H1 (cell line): ENCODE measurements at regions not wholly inside any gene's neighbourhood (a gene's known extent, or its start where the extent isn't known, plus 50 kb on each side); places are given as distances from the start of the nearest gene placed in this dataset.
A peak's percentile ranks its signal among the peaks of the same experiment; 100 is the strongest.

Experiments
- BRCA1 ChIP-seq: IDR thresholded peaks from 2 replicates; pipeline ENCODE4 v1.6.1; 2012; ENCODE audit warnings: low read depth, low read length, improper control_type of control experiment
- CREB1 ChIP-seq: IDR thresholded peaks from 2 replicates; pipeline ENCODE4 v1.6.1; 2012; ENCODE audit warnings: inconsistent platforms
- CTCF ChIP-seq, 3 experiments: IDR thresholded peaks; 1 replicate in 2 of 3; 2 replicates in 1 of 3; pipeline versions ENCODE4 v1.5.1 to v1.6.1; 2011; ENCODE audit warnings: low read length in 3 of 3, mild to moderate bottlenecking in 3 of 3, inconsistent platforms in 2 of 3, low read depth in 1 of 3, moderate library complexity in 1 of 3; ENCODE audit not compliant: insufficient read depth in 1 of 3; ENCODE audit errors: control extremely low read depth in 1 of 3
- NANOG ChIP-seq: IDR thresholded peaks from 2 replicates; pipeline ENCODE4 v1.6.1; 2011; ENCODE audit warnings: low read length, low read depth, mild to moderate bottlenecking, inconsistent platforms; ENCODE audit not compliant: insufficient read depth, poor library complexity, severe bottlenecking
- NRF1 ChIP-seq: IDR thresholded peaks from 2 replicates; pipeline ENCODE4 v1.6.1; 2011; ENCODE audit warnings: mild to moderate bottlenecking, low read depth, low read length, improper control_type of control experiment
- POLR2A ChIP-seq, 2 experiments: IDR thresholded peaks; 1 replicate in 1 of 2; 2 replicates in 1 of 2; pipeline ENCODE4 v1.6.1; 2011; ENCODE audit warnings: low read depth in 2 of 2, low read length in 2 of 2, mild to moderate bottlenecking in 2 of 2; ENCODE audit errors: control extremely low read depth in 1 of 2
- SIX5 ChIP-seq: IDR thresholded peaks from 2 replicates; pipeline ENCODE4 v1.6.1; 2011; ENCODE audit warnings: mild to moderate bottlenecking, low read depth, low read length
- YY1 ChIP-seq: IDR thresholded peaks from 2 replicates; pipeline ENCODE4 v1.6.1; 2011; ENCODE audit warnings: low read depth, mild to moderate bottlenecking, low read length
- ZNF274 ChIP-seq: IDR thresholded peaks from 2 replicates; pipeline ENCODE4 v1.7.0; 2012; ENCODE audit warnings: low read length, borderline replicate concordance; ENCODE audit errors: extremely low read depth

GRCh38 chr12:112606611-112607365 is 184.8 kb upstream of the RPH3A start (continued):
- no peak for TF ChIP-seq NRF1
- TF ChIP-seq POLR2A (IDR thresholded peaks at IDR 0.05; ENCODE audit: control extremely low read depth in 1 of 2, low read depth in 2 of 2, low read length in 2 of 2): no peak
- TF ChIP-seq ZNF274: no peak
- TF ChIP-seq CREB1: no peak
- TF ChIP-seq CTCF (IDR thresholded peaks at IDR 0.05; ENCODE audit: control extremely low read depth in 1 of 3, insufficient read depth in 1 of 3, low read depth in 1 of 3, low read length in 3 of 3): no peak
- TF ChIP-seq SIX5: no peak
- TF ChIP-seq NANOG: no peak
- no peak for TF ChIP-seq YY1
- peak; percentile 49; the same call in 1 of the 2 replicates for TF ChIP-seq BRCA1
